ENCODE measurements at regions not wholly inside any gene's neighbourhood (a gene's known extent, or its start where the extent isn't known, plus 50 kb on each side); places are given as distances from the start of the nearest gene placed in this dataset.

GRCh38 chr14:98743536-98743935 lies 528.5 kb downstream of the BCL11B start:
- TF ChIP-seq ZFX (IDR thresholded peaks at IDR 0.05; ENCODE audit: borderline replicate concordance) = no peak
- TF ChIP-seq CTCF (IDR thresholded peaks at IDR 0.05) = no peak
- H3K27ac ChIP-seq = no peak overlapping the region

- H3K27ac ChIP-seq = no peak overlapping the region
- no peak for TF ChIP-seq ZFX (IDR thresholded peaks at IDR 0.05; ENCODE audit: borderline replicate concordance)
- TF ChIP-seq CTCF (IDR thresholded peaks at IDR 0.05) = no peak
Observed at GRCh38 chr14:98748966-98749365, 523.0 kb downstream of the BCL11B start.

- TF ChIP-seq CTCF (IDR thresholded peaks at IDR 0.05) = no peak
- no peak for TF ChIP-seq ZFX (IDR thresholded peaks at IDR 0.05; ENCODE audit: borderline replicate concordance)
- H3K27ac ChIP-seq = no peak overlapping the region
Observed at GRCh38 chr14:98751110-98751509, 520.9 kb downstream of the BCL11B start.

GRCh38 chr14:98752660-98753059 lies 519.3 kb downstream of the BCL11B start:
- no peak for TF ChIP-seq CTCF (IDR thresholded peaks at IDR 0.05)
- no peak for TF ChIP-seq ZFX (IDR thresholded peaks at IDR 0.05; ENCODE audit: borderline replicate concordance)
- H3K27ac ChIP-seq = no peak overlapping the region

GRCh38 chr14:98754343-98755020 lies 517.5 kb downstream of the BCL11B start:
- TF ChIP-seq CTCF (IDR thresholded peaks at IDR 0.05) (no peak), ZFX (IDR thresholded peaks at IDR 0.05; ENCODE audit: borderline replicate concordance) (no peak)
- H3K27ac ChIP-seq = no peak overlapping the region

GRCh38 chr14:98756749-98757148 lies 515.2 kb downstream of the BCL11B start:
- TF ChIP-seq CTCF (IDR thresholded peaks at IDR 0.05) (no peak), ZFX (IDR thresholded peaks at IDR 0.05; ENCODE audit: borderline replicate concordance) (no peak)
- no peak overlapping the region for H3K27ac ChIP-seq

- TF ChIP-seq CTCF (IDR thresholded peaks at IDR 0.05) (no peak), ZFX (IDR thresholded peaks at IDR 0.05; ENCODE audit: borderline replicate concordance) (no peak)
- no peak overlapping the region for H3K27ac ChIP-seq
Observed at GRCh38 chr14:98758440-98758839, 513.6 kb downstream of the BCL11B start.
